Nephron (organoid): ENCODE measurements at regions not wholly inside any gene's neighbourhood (a gene's known extent, or its start where the extent isn't known, plus 50 kb on each side); places are given as distances from the start of the nearest gene placed in this dataset.
"Not testable (repeated sequence)": the region's sequence is repeated elsewhere in the genome, so short reads cannot be mapped to it uniquely, and the experiment has no call there.

Source experiments
- H3K27ac Mint-ChIP-seq, 3 experiments: 2 replicates each; pipeline ENCODE4 v1.8.0; 2020; ENCODE audit warnings: mixed read lengths in 3 of 3, mild to moderate bottlenecking in 2 of 3, moderate library complexity in 1 of 3
- H3K27me3 Mint-ChIP-seq: 2 replicates; pipeline ENCODE4 v1.8.0; 2021; ENCODE audit warnings: low read depth, mild to moderate bottlenecking, moderate library complexity, mixed read lengths
- H3K36me3 Mint-ChIP-seq: 2 replicates; pipeline ENCODE4 v1.8.0; 2020; ENCODE audit warnings: low read depth, mixed read lengths
- H3K4me1 Mint-ChIP-seq: 2 replicates; pipeline ENCODE4 v1.8.0; 2020; ENCODE audit warnings: mixed read lengths
- H3K4me3 Mint-ChIP-seq, 3 experiments: 2 replicates each; pipeline ENCODE4 v1.8.0; 2020; ENCODE audit warnings: mild to moderate bottlenecking in 3 of 3, mixed read lengths in 3 of 3, moderate library complexity in 2 of 3
- H3K9me3 Mint-ChIP-seq: 2 replicates; pipeline ENCODE4 v1.8.0; 2020; ENCODE audit warnings: mixed read lengths
- CTCF ChIP-seq, 3 experiments: fragments of 200-600 bp; sonication (generic); IDR thresholded peaks; one replicate each; pipeline ENCODE4 v1.5.0; 2021; ENCODE audit warnings: antibody characterized with exemption in 3 of 3; ENCODE audit not compliant: unreplicated experiment in 3 of 3

GRCh38 chr9:18297056-18297841 lies 176.7 kb upstream of the ADAMTSL1 start:
- H3K27me3 Mint-ChIP-seq: peaks cover 4% of the 10 kb centered on the region
- H3K36me3 Mint-ChIP-seq: no peaks in the 10 kb centered on the region
- no peaks in the 10 kb centered on the region for H3K9me3 Mint-ChIP-seq
- H3K4me3 Mint-ChIP-seq: no peak overlapping the region
- peak overlapping the region; percentile 30 to 86 (median 62) for H3K27ac Mint-ChIP-seq
- peak in 2 of 3 experiments; percentile 25 to 37 for TF ChIP-seq CTCF (IDR thresholded peaks at IDR 0.05; ENCODE audit: unreplicated experiment in 3 of 3)
- peaks cover 17% of the 10 kb centered on the region for H3K4me1 Mint-ChIP-seq

GRCh38 chr9:18299449-18299848 lies 174.5 kb upstream of the ADAMTSL1 start:
- peaks cover 31% of the 10 kb centered on the region for H3K4me1 Mint-ChIP-seq
- H3K4me3 Mint-ChIP-seq: no peak overlapping the region
- peak overlapping the region in 1 of 3 experiments; percentile 27 for H3K27ac Mint-ChIP-seq
- H3K36me3 Mint-ChIP-seq: no peaks in the 10 kb centered on the region
- H3K27me3 Mint-ChIP-seq: peaks cover 4% of the 10 kb centered on the region
- H3K9me3 Mint-ChIP-seq: no peaks in the 10 kb centered on the region
- TF ChIP-seq CTCF (IDR thresholded peaks at IDR 0.05; ENCODE audit: unreplicated experiment in 3 of 3): no peak

GRCh38 chr9:18305167-18305806 lies 168.7 kb upstream of the ADAMTSL1 start:
- peaks cover 14% of the 10 kb centered on the region for H3K4me1 Mint-ChIP-seq
- H3K36me3 Mint-ChIP-seq: peaks cover 15% of the 10 kb centered on the region
- H3K4me3 Mint-ChIP-seq, H3K27me3 Mint-ChIP-seq, H3K27ac Mint-ChIP-seq: not testable (repeated sequence)
- peaks cover 28% of the 10 kb centered on the region for H3K9me3 Mint-ChIP-seq

- Mint-ChIP-seq H3K36me3 (peaks cover 8% of the 10 kb centered on the region), H3K9me3 (peaks cover 25% of the 10 kb centered on the region)
Measured at GRCh38 chr9:18314316-18314715, 159.6 kb upstream of the ADAMTSL1 start.

GRCh38 chr9:18317896-18318295 lies 156.1 kb upstream of the ADAMTSL1 start:
- Mint-ChIP-seq H3K4me1 (peaks cover 6% of the 10 kb centered on the region), H3K4me3 (no peak overlapping the region), H3K27me3 (no peaks in the 10 kb centered on the region), H3K36me3 (peaks cover 8% of the 10 kb centered on the region), H3K27ac (peak overlapping the region in 1 of 3 experiments; percentile 48), H3K9me3 (peaks cover 18% of the 10 kb centered on the region)
- no peak for TF ChIP-seq CTCF (IDR thresholded peaks at IDR 0.05; ENCODE audit: unreplicated experiment in 3 of 3)

More at GRCh38 chr9:18314316-18314715, 159.6 kb upstream of the ADAMTSL1 start:
- Mint-ChIP-seq H3K27me3 (peaks cover 6% of the 10 kb centered on the region), H3K4me3 (no peak overlapping the region), H3K4me1 (no peaks in the 10 kb centered on the region), H3K27ac (peak overlapping the region in 1 of 3 experiments; percentile 48)
- TF ChIP-seq CTCF (IDR thresholded peaks at IDR 0.05; ENCODE audit: unreplicated experiment in 3 of 3): no peak

GRCh38 chr9:18319918-18320445 lies 154.0 kb upstream of the ADAMTSL1 start:
- no peaks in the 10 kb centered on the region for H3K27me3 Mint-ChIP-seq
- H3K4me3 Mint-ChIP-seq: no peak overlapping the region
- peak overlapping the region in 2 of 3 experiments; percentile 25 to 30 for H3K27ac Mint-ChIP-seq
- peaks cover 12% of the 10 kb centered on the region for H3K9me3 Mint-ChIP-seq
- peaks cover 6% of the 10 kb centered on the region for H3K4me1 Mint-ChIP-seq
- no peak for TF ChIP-seq CTCF (IDR thresholded peaks at IDR 0.05; ENCODE audit: unreplicated experiment in 3 of 3)
- H3K36me3 Mint-ChIP-seq: no peaks in the 10 kb centered on the region
